ENCODE measurements at regions not wholly inside any gene's neighbourhood (a gene's known extent, or its start where the extent isn't known, plus 50 kb on each side); places are given as distances from the start of the nearest gene placed in this dataset.

DNA sequence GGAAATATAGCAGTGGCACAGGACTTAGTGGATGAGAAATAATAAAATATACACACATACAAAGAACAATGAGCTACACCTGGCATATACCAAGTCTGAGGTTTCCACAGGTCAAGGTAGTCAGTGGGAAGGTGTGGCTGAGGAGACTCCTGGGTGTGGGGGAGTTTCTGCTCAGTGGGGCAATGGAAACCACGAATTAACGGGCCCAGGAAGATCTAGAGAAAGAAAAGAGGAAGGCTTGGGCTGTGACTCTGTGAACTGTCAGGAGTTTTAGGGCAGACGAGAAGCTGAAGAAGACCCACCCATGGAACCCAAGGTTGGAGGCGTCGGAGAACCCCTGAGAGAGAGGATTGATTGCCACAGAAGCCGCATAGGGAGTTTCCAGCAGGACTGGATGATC, 196.5 kb downstream of the HERPUD2 start:
- no peak for DNase-seq

DNA sequence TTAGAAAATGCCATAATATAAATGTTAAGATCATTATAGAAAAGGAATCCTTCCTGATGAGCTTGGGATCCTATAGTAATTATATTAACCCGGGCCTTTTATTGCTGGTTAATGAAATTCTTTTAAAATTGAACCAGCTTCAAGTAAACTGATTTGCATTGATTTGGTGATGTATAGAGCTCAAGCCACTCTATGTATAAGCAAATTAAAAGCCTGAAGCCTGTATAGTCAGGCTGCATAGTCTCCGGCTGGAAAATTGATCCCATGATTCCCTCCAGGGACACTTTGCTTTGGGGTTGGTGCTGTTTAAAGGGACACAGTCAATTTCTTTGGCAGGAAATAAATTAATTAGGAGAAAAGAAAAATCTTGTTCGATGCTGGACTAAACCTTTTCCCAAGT, 199.1 kb downstream of the HERPUD2 start:
- no peak for DNase-seq

DNA sequence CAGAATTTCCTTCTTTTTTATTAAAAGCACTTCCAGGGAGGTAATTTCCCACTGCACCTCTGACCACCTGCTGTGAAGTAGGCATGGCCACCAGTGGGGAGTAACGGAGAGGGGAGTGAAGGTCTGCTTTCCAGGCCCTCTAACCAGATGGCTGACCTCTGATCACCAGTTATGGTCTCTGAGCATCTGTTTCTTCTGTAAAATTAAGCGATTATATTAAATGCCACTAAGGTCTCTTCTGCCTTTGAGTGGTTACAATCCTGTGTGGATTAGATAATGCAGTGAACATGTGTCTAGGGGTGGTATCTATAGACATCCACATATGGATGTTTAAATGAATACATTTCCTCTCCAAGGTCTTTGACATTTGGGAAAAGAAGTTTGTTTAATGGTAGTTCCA, 199.6 kb downstream of the HERPUD2 start:
- no peak for DNase-seq

DNA sequence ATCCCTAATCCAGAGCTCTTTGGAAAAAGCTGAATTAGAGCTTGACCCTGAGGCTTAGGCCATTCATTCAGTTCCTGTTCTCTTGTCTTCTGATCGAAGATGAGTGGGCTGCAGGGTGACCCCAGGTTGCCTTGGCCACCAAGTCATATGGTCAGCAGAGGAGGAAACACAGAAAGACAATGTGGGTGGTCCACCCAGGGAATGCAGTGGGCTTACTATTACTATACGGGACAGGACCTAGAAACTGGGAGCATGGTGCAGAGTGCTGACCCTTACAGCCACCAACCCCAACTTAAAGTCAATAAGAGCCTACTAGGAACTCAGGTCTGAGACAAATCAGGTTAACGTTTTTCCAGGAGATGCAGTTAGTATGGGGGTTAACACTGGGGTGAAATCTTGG, 200.5 kb downstream of the HERPUD2 start:
- DNase-seq = no peak

DNA sequence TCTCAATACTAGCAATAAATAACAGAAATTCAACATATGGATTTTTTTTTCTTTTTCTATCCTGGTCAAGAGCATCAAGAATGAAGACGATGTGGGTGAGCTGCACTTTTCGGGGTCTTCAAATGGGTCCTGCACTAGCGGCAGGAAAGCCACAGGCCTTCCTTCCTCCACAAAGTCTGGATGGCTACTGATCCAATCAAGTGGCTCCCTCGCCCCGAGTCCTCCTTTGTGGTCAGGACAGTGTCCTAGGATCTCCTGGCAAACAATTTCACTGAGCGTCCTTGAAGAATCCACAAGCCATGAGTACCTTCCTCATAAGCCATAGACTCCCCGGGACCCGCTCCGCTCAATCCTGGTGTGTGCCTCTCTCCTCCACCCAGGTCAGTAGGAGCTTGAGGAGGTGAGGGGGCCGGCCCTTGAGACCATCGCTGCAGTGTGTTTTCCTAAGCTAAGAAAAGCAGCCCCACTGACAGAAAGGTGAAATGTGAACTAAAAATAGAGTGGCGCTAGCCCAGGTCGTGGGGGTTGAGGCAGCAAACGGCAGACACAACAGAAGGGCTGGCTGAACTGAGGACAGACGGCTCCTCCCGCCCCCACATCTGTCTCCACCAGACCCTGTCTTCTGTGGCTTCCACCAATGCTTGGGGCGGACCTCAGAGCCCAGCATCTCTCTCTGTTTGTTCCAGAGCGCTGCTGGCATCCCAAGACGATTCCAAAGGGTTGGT, 202.3 kb downstream of the HERPUD2 start:
- DNase-seq = no peak

DNA sequence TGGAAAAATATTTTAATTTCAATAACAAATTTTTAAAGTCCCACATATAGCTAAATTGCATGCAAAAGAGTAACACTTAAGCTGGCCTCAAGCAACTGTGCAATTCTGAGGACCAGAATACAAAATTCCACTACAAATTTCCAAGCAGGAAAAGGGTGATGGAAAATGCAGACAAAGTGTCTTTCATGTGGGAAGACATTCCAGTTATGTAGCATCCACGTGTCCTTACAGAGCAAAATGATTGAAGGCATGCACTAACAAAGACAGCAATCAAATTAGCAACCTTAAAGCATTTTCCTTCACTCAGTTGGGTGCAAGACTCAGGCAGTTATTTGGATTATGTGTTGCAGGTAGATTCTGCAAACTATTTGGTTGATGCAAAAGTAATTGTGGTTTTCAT, 203.7 kb downstream of the HERPUD2 start:
- no peak for DNase-seq

DNA sequence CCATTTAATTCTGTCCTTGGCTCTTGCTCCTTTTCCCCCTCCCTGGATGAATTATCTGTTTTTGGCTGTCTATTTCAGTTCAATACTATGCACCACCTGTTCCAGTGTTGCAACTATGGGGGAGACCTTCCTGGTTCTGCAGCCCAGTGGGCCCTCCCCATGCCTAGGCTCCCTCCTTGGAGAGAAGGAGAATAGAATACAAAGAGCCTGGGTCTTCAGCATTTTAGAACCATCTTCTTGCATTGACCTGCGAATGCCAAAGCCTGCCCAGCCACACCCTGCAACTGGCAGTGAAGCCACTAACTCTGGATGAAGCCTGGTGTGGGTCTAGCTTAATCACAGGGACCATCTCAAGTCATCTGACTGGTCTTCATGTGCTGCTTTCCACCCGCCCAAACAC, 207.1 kb downstream of the HERPUD2 start:
- DNase-seq = no peak

DNA sequence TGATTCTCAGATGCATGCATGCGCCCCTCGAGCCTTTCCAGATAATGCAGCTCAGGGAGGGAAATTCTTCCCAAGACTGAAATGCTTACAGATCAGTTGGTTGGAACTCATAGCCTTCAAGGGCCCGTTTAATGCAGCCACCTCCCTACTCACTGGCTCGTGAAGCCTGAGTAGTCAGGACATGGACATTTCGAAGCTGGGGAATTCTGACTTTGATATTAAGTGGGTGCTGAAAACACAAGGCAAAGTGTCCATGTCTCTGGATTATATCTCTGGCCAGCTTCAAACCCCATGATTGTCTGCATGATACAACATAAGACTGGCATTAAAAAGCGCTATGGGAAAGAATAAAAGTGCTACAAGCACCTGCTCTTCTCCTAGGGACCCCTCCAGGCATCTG, 207.5 kb downstream of the HERPUD2 start:
- DNase-seq = no peak

DNA sequence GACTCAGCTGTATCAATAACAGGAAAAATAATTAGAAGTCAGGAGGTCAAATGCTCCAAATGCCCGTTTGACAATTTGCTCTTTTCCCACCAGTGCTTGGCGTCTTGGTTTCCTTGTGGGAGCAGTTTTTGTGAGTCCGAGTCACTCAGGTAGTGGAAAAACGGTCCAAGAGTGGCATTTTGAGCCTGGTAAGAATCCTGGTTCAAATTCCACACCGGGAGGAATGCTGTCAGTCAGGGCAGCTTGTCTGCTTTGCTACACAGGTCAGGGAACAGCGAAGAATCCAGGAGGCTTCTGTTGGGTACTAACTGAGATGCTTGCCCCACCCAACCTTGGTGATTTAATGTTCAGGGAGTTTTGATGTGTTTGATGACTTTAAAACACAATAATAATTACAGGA, 209.5 kb downstream of the HERPUD2 start:
- DNase-seq = no peak

DNA sequence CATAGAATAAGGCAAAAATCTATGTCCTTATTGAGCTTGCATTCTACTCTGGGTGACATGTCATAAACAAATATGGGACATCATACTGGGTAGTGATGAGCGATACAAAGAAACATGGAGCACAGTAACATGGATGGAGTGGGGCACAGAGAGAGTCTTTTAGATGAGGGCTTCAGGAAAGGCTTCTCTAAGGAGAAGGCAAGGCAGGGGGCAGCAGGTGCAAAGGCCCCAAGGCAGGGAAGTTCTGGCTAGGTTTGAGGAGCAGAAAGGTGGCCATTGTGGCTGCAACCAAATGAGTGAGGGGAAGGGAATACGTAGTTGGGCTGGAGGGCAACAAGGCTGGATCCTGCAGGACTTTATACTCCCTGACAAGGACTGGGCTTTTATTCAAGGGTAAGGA, 211.4 kb downstream of the HERPUD2 start:
- DNase-seq = no peak

DNA sequence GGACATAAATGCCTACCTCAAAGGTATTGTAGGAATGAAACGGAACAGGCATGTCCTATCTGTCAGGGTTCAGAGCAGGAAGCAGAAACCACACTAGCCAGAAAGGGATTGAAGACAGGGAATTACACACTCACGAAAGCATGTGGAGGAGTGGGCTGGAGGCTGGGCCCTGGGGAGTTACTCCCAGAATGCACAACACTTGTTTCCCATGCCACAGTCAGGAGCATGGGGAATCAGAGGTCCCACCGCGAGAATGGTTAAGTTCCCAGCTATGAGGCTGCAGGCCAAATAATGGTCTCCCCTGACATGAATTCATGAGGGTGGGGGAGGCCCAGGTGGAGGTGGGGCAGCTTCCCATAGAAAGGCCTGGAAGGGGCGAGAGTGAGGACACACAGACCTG, 212.7 kb downstream of the HERPUD2 start:
- DNase-seq = no peak

DNA sequence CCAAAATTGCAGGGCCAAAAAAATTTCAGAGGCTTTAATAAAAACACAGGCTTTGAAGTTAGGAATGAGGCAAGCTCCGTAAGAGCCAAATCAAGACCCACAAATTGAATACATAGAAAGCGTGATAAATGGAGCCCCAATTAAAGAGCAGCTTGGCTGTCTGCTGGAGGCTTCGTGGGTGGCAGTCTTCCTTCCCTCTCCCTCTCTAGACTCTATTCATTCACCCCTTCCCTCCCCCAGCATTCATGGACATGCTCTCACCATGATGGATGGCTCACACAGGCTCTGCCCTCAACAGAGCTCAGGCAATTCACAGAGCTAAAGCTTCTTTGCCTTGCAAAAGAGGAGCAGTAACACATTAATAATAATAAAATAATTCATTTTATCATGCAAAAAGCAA, 214.1 kb downstream of the HERPUD2 start:
- no peak for DNase-seq

DNA sequence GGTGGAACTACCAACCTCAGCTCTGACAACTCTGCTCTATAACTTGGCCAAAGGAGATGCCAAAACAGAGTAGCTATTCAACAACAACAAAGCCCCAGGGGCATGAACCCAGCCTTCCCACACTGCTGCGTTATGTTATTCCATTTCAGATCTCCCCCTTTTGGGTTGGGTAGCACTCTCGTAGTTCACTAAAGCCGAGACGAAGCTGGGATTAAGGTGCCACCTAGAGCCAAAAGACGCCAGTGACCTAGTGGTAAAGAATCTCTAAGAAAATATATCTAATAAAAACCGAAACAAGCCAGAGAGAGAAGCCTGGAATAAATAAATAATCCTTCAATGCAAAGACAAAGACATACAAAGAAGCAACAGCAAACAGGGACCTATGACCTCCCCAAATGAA, 217.3 kb downstream of the HERPUD2 start:
- no peak for DNase-seq

DNA sequence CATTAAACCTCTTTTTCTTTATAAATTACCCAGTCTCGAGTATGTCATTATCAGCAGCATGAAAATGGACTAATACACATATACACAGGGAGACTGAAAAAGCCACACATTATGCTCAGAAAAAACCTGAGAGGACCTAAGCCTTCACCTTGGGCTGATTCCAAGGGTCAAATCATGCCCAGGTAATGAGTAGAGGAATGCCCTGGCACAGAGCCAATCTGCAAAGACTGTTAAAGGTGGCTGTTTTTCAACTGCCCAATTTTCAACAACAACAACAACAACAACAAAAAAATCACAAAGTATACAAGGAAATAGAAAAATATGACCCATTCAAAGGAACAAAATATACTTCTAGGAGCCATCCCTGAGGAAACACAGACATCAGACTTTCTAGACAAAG, 220.2 kb upstream of the TBX20 start:
- no peak for DNase-seq

DNA sequence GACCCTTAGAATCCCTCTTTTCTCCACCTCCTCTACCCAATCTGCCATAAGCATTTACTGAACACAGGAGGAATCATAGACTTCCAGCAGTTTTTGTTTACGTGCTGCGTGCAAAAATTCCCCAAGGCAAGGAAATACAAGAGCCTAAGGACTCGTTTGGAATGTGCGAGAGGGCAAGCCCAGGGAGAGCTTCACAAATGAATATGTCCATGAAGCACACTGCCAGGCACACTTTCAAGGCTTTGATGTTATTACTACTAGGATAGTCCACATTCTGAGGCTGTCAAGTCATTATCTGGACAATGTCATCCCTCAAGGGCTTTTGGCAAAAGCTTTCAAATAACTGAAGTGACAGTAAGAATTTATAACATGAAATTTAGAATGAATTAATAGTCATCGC, 214.7 kb upstream of the TBX20 start:
- DNase-seq = no peak

DNA sequence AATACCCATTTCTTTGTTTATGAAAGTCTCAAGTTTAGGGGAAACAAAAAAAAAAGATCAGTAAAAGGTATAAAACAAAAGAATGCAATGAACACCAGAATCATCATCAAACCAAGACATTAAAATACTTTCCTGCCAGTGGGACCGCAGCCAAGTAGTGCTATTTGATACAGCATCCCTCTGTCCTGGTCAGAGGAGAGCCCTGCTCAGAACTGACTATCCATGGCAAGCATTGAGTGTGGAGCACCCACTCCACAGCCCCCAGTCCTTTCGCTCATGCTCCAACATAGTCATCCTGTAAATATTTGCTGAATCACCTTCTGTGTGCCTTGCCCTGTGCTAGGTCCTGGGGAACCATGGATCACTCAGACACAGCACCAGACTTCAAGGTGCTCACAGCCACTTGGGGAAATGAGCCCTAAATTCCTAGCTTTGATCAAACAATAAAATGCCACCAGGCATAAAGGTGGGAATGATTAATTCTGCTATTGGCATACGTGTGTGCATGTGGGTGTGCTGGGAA, 213.6 kb upstream of the TBX20 start:
- no peak for DNase-seq

DNA sequence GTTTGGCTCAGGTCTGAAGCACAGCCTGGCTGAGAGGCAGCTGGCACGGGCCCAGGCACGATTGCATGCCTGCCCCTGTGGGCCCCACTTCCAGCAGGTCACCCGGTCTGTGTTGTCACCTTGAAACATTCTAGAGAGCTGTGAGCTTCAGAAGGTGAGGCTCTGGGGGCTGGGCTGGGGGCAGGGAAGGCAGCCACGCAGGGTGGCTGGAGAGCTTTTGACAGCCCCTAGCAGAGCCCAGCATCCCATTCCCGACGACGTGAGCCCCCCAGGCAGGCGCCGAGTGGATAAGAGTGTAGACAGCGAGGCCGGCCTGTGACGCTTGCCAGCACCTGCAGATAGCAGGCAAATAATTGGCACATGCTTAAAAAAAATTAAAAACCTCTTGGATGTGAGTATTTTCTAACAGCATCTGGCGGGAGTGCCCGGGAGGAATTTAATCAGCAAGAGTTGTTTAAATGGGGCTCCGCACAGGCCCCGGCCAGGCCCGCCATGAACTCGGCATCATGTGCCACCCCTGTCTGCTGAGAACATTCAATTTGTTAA, 212.0 kb upstream of the TBX20 start:
- DNase-seq = no peak

DNA sequence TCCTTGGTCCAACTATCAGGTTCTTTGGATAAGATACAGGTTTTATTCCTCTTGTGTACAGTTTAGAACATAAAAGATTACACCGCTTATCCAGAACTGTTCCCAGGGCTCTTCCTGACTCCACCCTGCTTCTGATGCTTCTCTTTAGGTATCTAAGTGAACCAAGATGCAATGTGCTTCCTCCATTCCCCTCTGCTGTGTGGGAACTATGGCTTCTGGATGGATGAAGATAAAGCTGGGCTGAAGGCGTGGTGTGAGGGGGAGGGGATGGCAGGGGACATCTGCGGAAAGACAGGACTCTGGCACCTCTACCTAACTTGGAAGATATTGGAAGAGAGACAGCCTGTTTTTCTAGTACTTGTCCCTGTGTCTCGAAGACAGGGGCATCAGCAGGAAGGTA, 209.9 kb upstream of the TBX20 start:
- no peak for DNase-seq

DNA sequence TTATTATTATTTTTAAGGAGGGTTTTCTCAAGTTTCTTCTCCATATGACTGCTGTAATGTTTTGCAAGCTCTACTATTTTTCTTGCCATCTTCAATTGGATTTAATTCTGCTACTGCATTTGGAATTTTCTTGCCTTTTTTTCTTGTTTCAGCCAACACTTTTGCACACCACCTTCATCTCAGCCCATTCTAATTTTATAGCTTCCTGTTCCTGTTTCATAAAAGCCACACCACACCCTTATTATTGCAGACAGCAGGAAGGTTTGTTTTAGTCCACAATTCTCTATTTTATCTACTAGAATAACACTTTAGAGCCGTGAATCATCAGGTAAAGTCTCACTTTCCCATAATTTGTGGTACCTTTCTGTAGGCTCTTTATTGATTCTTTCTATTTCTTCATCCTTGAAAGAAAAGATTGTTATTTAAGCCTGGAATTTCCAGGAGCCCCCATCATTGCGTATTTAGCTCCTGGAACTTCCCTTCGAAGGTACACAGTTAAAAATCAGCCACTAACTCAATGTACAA, 209.3 kb upstream of the TBX20 start:
- no peak for DNase-seq

DNA sequence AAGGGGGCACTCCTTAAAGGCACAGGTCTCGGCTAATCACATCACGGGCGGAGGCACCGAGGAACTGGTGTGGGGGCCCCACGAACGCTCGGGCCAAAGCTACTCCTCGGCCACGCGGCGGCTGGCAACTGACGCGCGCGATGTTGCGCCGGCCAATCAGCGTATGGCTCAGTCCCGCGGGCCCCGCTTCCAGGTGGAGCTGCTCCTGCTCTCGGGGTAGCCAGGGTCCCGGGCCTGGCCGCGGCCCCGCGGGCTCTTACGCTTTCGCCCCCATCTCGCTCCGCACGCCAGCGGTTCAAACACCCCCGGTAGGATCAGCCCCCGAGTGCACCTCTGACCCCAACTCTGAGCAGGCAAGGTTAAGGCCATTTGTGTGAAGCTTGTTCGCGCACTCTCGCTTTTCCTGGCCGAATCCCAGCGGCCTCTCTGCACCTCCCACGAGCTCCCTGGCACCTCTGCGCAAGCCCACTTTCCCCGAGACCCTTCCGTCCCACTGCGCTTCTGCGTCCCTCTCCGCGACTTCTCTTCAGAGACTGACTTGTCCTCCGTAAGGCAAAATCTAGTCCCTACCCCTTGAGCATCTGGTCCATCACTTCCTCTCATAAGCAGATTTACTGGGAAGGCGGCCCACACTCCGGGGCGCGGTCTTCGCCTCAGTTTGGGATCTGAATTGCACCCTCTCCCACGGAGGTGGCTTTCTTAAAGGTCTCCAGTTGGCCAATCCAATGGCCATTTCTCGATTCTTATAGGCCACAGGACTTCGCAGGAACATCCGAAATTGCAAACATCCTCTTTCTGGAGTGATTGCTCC, 200.9 kb upstream of the TBX20 start:
- no peak for DNase-seq

DNA sequence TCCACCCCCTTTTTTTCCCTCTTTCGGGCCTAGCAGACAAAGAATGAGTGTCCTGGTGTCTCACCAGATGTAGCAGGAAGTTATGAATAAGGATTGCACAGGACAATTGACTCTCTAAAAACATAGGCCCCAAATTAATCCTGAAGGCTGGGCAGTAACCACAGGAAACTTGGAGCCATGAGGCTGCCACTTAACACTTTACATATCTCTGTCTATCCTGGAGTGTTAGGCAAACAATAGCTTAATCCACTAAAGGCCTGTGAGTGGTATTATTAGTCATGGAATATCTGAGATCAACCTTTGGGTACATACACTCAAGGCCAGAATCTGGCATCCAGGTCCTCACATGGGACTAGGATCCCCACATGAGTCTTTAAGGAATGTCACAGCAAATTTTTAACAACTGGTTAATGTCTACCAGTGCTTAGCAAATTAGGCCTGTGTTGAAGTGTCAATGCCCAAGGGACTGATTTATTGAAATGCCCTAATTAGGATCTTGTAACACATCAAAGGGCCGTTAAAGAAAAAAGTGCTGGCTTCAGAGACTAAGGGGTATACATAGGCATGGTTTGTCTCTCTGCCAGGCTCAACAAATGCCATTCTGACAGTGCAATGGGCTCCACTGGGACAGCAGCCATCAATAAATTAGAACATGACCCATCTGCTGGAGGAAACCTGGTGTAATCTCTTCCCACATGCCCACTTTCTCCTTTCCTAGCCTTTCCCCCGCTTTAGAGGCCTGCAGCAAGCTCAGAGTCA, 196.7 kb upstream of the TBX20 start:
- no peak for DNase-seq

DNA sequence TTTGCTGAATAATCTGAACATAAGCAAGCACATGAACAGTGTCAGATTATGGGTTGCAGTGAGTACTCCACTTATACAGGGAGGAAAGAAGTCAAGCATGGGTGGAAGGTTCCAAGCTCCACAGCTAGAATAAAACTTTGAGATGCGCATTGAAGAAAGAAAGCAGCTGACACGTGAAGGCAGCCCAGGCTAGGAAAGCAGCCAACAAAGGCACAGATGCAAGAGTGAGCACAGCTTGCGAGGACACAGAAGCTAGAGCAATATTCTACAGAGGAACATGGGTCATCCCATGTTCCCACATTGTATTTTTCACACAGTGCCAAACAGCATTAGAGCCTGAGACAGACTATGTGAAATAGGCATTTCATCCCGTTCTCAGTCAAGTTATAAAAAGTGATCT, 194.6 kb upstream of the TBX20 start:
- no peak for DNase-seq

DNA sequence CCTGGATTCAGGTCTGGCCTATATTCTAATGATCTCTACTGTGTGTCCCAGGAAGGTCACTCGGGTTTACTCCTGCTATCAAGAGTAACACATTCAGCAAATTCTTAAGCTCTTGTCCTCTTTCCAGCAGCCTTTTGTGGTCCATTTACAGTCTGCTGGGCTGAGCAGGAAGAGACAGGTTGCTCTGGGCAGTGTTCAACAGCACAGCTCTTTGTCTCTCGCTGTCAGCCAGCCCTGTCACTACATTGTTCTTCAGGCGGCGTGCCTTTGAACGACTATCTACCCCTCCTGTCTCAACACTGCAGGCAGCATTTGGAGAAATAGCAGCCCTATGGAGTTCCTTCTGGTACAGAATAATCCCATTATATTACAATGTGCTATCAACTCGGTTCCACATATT, 192.2 kb upstream of the TBX20 start:
- no peak for DNase-seq

All from RPMI8226 (cell line).